Hematopoietic multipotent progenitor cell (in vitro differentiated cells): ENCODE measurements at regions not wholly inside any gene's neighbourhood (a gene's known extent, or its start where the extent isn't known, plus 50 kb on each side); places are given as distances from the start of the nearest gene placed in this dataset.
"Not testable (repeated sequence)": the region's sequence is repeated elsewhere in the genome, so short reads cannot be mapped to it uniquely, and the experiment has no call there.

Experiments used
- DNase-seq, 3 donors: peaks; one replicate each; pipeline ENCODE4 v3.0.0-alpha.2; 2011 to 2015; ENCODE audit warnings: low read depth in 2 of 3, low spot score in 2 of 3

DNA sequence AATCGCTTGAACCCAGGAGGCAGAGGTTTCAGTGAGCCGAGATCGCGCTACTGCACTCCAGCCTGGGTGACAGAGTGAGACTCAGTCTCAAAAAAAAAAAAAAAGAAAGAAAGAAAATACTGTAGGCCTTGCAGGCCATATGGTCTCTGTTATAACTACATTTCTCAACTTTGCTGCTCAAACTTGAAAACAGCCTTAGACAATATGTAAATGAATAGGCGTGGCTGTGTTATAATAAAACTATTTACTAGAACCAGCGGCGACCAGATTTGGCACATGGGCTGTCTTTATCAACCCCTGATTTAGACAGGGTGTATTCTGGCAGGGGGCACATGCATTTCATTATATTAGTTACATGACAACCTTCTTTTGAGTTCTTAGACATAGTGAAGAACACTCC is 130.0 kb downstream of the C9orf152 start:
- DNase-seq = no peak

DNA sequence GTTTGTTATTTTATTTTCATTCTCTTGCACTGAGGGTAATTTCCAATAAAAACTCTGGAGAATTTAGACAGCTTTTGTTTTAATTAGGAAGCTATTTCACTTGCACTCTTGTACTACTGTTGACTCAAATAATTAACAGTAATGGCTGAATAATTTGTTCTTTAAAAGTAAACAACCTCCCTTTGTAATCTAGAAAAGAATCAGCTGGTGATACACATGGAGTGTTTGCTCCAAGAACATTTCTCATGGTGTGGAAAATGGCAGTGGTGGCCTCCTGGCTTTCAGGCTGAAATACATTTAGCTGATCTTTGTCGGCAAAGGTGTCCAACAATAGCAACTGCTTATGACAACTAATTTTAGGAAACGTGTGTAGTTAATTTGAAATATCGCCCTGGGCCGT is 129.4 kb downstream of the C9orf152 start:
- DNase-seq = no peak

DNA sequence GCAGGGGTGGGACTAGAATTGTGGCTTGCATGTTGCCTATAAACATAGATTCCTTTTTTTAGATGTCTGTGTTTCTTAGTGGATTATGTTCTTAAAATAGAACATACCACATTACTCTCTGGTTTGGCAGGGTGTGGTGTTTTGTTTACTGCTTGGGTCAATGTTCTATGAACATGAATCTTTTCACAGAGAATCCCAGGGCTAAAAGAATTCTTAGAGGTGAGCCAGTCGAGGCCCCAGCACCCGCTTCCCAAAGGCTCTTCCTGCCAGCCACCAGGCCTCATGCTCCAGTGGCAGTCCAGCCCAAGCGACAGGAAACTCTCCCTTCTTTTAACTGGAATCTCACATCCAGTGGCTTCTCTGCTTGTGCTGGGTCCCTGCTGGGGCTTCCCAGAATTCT is 126.6 kb downstream of the C9orf152 start:
- DNase-seq = no peak

DNA sequence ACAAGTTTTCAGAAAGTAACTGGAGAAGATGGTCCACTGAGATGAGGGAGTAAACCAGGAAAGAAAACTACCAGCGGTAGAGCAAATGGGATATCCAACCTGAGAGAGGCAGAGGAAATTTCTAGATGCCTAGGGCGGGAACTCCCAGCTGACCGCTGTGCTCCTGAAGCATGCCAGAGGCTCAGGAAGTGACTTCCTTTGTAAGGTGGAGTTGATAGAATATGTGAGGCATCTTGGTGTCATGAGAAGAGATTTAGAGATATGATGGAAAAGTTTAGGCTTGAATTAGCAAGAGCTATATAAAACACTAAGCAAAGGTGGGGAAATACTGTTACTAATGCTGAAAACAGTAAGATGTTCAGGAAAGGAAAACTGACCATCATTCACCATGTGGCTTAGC is 124.1 kb downstream of the C9orf152 start:
- DNase-seq = no peak

DNA sequence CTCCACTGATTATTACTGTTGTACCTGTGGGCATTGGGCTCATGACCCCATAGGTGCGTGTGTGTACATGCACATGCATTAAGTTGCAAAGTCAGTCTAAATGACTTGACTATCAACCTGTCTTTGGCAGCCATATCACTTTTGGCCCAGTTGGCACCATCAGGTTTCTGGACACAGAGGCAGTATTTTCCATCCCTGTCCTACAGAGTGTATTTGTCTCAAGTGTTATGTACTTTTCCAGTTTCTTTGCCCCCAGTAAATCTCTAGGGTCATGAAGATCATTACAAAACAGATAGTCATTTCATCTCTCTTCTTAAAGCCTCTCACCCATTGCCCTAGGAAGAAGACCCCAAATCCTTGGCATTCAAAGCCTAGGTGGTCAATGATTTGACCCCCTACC is 121.4 kb downstream of the C9orf152 start:
- no peak for DNase-seq

DNA sequence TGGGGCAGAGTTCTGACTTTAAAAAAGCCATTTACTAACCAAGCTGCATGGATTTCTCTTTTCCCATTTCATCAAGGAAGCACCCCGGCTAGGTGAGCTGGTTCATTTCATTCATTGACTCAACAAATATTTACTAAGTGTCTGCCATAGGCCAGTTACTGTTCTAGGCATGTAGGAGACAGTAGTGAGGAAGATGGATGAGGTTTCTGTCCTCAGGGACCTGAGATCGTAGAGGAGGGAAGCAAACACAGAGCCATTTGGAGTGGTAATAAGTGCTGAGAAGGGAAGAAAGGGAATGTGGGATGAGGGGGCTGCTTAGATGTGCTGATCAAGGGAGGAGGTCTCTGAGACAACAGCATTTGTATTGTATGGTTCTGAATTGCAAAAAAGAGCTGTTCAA is 120.4 kb downstream of the C9orf152 start:
- no peak for DNase-seq

DNA sequence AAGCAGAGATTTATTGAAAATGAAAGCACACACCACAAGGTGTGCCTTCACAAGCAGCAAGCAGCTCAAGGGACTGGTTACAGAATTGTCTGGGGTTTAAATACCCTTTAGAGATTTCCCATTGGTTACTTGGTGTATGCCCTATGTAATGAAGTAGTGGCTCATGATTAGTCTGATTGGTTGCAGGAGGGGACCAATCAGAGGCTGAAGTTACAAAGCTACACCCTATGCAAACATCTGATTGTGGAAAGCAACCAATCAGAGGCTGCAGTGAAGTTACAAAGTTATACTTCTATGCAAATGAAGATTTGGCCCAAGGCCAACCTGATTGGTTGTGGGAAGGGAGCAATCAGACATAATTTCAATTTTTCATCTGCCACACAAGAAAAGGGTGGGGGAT is 119.9 kb downstream of the C9orf152 start:
- DNase-seq = no peak

DNA sequence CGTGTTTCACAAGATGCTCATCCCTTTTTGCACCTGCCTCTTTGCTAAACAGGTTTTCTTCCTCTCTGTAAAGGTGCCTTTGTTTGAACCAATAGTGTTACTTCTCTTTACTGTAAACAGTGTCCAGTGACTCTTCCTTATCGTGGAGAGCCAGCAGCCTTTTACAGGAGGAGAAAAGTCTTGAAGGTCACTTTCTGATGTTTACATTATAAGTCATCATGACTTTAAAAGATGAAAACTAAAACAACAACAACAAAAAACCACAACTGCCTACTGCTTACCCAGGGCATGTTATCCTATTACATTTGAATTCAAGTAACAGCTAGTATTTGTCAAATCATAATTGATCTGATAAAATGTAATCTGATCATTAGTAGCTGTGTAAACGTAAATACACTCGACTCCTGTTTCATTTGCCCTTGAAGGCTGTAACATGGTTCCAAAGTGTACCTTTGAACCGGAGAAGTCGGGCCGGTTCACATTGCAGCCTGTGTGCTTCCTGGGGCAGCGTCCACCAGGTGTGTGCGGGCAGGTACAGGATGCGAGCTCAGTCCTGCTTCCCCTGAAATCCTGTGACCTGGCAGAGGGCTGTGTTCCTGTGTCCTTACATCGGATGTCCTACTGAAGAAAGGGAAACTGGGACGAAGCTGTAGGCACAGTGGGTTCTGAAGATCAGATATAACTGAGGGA is 118.1 kb downstream of the C9orf152 start:
- DNase-seq = no peak

DNA sequence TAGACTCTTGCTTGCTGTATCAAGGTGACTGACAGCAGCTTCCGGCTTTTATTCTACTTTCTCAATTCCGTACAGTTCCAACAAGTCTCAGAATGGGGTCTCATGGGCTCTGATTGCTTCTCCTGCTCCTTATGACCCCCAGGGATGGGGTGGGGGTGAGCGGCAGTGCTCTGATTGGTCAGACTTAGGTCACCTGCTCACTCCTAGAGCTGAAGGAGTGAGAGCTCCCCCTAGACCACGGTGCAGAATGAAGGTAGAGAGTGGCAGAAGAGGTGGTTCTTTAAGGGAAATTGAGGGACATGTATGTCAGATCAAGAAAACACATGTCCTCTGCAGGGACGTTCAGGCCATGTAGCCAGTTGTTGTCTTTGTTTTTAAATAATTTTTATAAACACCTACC is 115.2 kb downstream of the C9orf152 start:
- no peak for DNase-seq

DNA sequence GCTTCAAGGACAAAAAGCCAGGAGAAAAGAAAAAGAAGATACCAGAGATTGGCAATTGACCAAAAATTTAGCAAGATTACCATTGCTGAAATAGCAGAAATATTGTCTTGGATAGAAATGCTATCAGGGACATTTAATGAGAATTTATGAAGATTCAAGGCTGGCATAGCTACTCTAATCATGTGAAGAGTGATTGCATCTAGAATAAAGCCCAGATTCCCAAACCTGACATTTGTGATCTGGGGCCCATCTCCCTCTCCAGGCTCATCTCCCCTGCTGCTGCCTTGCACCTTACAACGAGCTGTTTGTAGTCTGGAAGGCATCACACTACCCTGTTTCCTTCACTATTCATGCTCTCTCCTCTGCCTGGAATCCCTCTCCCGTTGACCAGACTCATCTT is 114.5 kb downstream of the C9orf152 start:
- no peak for DNase-seq

DNA sequence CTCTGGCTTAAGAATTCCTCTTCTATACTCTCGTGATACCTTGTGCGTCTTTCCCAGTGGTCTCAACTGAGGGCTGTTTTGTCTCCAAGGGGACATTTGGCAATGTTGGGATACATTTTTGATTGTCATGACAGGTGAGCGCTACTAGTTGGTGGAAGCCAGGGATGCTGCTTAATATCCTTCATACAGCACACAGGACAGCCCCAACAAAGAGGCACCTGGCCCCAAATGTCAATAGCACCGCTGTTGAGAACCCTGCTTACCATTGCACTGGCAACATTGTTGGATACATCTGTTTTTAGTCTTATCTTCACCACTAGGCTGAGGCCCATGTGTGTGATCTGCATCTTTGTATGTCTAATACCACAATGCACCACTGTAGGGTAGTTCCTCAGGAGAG is 114.1 kb downstream of the C9orf152 start:
- DNase-seq = no peak

DNA sequence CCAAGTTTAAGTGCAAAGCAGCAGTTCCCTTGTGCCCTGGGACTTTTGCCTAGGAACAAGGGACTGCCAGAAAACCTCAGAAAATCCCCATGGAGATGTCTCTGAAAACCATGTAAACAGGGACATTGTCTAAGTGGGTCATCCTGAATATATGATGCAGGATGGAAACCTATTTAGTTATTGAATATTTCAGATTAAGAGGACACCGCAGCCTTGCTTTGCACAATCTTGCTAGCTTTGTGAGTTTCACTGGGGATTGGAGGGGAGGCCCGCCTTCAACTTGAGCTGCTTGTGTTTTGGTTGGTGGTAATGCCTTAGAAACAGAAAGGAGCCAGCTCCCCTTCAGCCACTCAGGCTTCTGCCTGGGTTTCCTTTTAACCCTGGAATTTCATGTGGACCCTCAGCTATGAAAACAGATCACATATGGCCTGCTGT is 112.8 kb downstream of the C9orf152 start:
- DNase-seq = no peak

DNA sequence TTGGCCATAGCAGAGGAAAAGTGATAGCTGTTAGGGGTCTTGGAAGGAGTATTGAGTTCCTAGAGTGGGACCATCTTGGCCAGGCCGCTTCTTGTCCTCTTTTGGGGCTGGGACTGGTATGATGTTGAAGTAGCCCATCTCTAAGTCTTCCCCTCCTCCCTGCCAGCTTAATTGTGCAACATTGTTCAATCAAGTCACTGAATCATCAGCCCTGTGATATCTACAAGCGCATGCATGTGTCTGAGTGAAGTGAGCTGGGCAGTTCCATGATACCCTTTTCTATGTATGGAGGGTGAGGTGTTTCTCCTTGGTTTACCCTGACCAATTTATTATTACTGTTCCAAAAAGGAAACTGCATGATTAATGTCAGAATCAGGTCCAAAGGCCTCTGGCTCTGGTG is 112.2 kb downstream of the C9orf152 start:
- DNase-seq = no peak

DNA sequence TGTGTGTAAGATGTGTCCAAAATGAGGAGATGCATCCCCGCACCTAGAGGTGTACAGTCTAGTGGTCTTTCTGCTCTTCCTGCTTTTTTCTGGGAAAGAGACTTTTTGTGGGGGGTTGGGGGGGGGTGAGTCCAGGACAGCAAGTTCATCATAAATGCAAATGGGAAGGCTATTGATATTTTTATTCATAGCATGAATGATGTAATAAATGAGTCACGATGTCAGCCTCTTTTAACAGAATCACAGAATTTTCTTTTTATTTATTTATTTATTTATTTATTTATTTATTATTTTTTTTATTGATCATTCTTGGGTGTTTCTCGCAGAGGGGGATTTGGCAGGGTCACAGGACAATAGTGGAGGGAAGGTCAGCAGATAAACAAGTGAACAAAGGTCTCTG is 111.3 kb downstream of the C9orf152 start:
- not testable (repeated sequence) for DNase-seq

DNA sequence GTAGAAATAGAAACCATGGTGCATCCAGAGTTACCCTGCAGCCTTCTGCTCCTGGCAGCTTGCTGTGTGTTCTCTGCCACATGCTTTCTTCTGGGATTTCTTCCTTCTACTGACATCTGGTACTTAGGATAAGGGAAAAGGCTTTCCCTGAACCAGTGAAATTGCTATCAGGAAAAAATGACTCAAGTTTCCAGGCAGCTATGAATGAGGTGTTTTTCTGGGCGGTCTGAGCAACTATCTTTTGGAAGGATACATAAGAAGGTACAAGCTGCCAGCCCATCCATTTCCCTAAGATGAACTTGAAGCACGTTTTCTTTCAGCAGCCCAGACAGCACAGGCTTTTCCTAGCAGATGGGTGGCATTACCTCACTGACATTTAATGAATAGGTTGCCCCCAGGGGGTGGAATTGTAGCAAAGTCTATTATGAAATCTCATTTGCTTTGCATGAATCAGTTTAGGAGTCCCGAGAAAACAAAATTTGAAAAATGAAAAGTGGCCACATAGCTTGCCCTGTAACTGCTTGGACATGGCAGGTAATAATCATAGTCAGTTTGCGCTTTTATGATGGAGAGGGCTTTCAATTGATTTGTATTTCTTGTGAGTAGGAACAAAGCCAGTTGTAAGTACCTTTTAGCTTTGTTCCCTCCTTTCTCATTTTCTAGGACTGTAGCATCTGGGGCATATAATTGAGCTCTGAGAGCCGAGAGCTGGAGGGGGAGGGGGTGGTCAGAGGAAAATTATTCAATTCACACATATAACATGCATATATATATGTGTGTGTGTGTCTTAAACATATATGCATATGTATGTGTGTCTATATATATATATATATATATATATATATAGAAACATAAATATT is 108.5 kb downstream of the C9orf152 start:
- DNase-seq = no peak

DNA sequence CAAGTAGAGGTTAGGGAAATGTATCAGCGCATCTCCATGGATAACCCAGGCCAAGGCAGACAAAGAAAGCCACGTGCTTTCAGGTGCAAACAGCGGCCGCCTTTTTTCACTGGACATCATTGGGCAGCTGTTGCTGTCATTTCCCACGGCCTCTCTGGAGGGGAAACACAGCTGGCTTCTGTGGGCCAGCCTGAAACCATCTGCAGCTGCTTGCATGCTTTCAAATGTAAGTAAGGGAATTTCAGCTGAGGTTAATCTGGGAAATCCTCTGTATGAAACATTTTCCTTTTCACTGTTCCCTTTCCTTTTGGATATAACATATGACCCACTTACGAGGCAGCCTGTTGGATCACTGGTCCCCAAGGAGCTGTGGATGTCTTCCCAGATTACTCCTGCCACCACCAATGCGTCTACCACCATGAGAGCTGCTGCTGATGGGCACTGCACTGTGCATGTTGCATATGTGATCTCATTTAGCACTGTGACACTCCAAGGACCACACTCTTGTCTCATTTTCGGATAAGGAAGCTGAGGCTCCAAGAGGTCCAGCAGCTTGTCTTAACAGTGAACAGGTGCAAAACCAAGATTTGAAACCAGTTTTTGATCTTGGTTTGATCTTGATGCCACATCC is 106.3 kb downstream of the C9orf152 start:
- DNase-seq = no peak

DNA sequence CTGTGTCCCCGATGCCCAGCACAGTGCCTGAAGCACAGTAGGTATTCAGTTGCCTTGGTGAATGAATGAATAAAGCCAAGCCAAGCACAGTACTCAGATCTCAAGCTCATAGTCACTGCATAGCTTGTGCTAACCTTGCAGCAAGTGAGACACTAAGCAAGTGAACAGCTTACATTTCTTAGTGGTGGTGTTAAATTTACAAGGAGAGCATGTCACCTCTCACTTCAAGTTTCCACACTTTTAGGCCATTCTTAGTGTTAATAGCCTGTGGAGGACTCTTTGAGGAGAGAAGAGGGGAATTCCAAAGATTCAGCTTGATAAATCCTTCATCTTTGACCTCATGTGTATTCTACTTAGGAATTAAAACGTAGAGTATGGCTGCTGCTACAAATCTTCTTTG is 104.7 kb downstream of the C9orf152 start:
- DNase-seq = no peak

DNA sequence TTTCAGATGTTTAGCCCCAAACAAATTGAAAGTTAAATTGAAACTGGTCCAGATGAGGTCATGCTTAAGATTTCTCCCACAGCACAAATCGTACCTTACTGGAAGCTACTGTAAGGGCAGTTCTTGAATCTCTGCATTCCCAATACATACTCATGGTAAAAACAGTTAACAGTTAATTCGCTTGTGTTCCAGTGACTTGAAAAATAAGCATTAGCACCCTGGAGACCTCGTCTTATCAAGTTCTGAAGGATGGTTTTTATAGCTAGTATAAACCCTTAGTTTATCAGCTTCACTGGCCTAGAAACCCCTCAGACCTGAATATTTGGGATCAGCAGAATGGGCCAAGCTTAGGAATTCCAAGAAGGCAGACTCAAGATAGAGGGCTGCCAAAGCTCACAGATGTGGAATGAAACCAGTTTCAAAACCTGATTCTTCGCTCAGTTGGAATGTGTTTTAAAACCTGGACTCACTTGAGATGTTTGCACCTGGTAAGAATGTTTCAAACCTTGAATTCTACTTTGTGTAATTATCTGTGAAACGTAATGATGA is 103.6 kb downstream of the C9orf152 start:
- DNase-seq = no peak

DNA sequence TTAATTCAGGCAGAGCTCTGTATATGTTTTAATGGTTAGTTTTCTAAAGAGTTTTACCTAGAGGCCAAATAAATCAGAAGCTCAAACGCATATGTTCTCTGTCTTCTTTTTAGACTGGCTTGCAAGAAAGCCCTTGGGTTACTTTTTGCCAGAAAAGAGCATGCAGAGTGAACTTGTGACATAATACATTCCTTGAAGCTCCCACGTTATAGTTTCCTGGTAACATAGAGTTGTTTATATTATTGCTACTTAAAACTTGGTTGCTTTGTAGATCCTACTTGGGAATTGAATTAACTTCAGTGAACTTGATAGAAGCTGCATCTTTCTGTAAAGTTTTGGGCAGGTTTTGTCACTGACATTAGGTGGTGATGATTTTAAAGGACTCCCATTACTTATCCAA is 102.9 kb downstream of the C9orf152 start:
- DNase-seq = no peak

DNA sequence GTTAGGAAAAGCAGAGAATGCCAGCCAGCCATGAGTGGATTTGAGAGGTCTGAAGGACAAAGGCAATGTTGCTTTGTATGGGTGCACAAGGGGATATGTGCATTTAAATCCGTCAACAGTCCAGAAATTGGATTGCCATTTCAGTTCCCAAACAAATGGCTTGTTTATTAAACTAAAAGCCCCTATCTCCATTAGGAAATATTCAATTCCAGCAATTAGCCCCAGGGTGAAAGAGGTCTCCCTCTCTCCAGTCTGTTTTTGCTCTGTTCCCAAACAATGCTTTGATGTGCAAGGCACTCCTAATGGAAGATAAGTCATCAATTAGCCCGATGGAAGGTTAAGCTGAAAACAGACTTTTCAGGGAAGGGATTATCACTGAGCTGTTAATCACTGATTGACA is 101.3 kb downstream of the C9orf152 start:
- DNase-seq = no peak

DNA sequence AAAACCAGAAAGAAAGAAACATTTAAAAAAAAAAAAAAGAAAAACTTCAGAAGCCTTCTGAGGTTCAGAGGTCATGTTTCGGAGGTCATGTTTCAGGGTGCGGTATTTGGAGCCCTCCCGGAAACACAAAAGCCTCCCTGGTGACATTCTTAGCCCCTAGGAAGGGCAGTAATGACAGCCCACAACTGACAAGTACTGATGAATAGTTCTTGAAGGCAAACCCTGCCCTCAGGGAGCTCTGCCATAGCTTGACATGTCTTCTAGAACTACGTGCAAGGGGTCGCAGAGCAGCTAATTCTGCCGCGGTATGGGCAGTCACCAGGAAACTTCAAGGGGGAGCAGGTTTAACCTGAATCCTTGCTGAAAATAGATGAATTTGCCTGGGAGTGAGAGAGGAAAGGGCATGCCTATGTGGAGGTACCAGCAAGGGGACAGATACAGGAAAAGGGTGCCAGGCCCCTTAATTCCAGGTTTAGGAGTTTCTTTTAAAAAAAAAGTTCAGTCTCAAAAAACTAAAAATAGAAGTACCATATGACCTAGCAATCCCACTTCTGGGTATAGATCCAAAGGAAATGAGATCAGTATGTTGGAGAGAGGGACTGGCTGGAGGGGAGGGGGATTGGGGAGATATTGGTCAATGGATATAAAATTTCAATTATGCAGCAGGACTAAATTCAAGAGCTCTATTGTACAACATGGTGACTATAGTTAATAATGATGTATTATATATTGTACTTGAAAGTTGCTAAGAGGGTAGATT is 98.4 kb downstream of the C9orf152 start:
- no peak for DNase-seq
